Endothelial cell of umbilical vein (primary cell): ENCODE measurements at regions not wholly inside any gene's neighbourhood (a gene's known extent, or its start where the extent isn't known, plus 50 kb on each side); places are given as distances from the start of the nearest gene placed in this dataset.

Experiments used
- CTCF ChIP-seq, 2 donors: IDR thresholded peaks; 1 replicate in 1 of 2; 2 replicates in 1 of 2; pipeline ENCODE4 v1.5.1; 2011; ENCODE audit warnings: low read length in 2 of 2, mild to moderate bottlenecking in 2 of 2, moderate library complexity in 2 of 2, control low read depth in 1 of 2, inconsistent platforms in 1 of 2, low read depth in 1 of 2; ENCODE audit not compliant: insufficient read depth in 1 of 2; ENCODE audit errors: extremely low read depth in 1 of 2
- EZH2 ChIP-seq: IDR thresholded peaks from 2 replicates; pipeline ENCODE4 v1.6.1; 2012; ENCODE audit warnings: borderline replicate concordance, low read depth, mild to moderate bottlenecking, moderate library complexity, low read length, inconsistent platforms; ENCODE audit not compliant: severe bottlenecking
- GATA2 ChIP-seq: IDR thresholded peaks from 2 replicates; pipeline ENCODE4 v1.7.0; 2011; ENCODE audit warnings: low read depth, mild to moderate bottlenecking, moderate library complexity, mixed read lengths, low read length; ENCODE audit not compliant: insufficient read length, insufficient read depth

GRCh38 chr13:73578251-73578875 lies 519.6 kb downstream of the KLF5 start:
- TF ChIP-seq CTCF (IDR thresholded peaks at IDR 0.05; ENCODE audit: extremely low read depth in 1 of 2, insufficient read depth in 1 of 2, low read depth in 1 of 2, low read length in 2 of 2) (no peak), GATA2 (no peak), EZH2 (no peak)
